CD14-positive monocyte (primary cell): ENCODE measurements at regions not wholly inside any gene's neighbourhood (a gene's known extent, or its start where the extent isn't known, plus 50 kb on each side); places are given as distances from the start of the nearest gene placed in this dataset.

Source experiments
- DNase-seq, 3 donors: peaks; one replicate each; pipeline ENCODE4 v3.0.0-alpha.2; 2011 to 2022
- H2AFZ ChIP-seq: 2 replicates; pipeline ENCODE4 v1.6.0; 2012; ENCODE audit warnings: mild to moderate bottlenecking, low read depth, low read length, inconsistent platforms; ENCODE audit not compliant: insufficient read depth, poor library complexity, severe bottlenecking
- H3K27ac ChIP-seq, 2 donors: 1 replicate in 1 of 2; 2 replicates in 1 of 2; pipeline ENCODE4 v1.5.1; 2012 to 2013; ENCODE audit warnings: low read length in 2 of 2, control low read depth in 1 of 2, inconsistent platforms in 1 of 2, low read depth in 1 of 2, mild to moderate bottlenecking in 1 of 2
- H3K27me3 ChIP-seq, 2 donors: one replicate each; pipeline versions ENCODE4 v1.6.0 to v1.6.1; 2011 to 2013; ENCODE audit warnings: low read length in 2 of 2; ENCODE audit not compliant: control insufficient read depth in 2 of 2, insufficient read depth in 2 of 2
- H3K36me3 ChIP-seq, 2 donors: replicated peaks in 1 of 2; 1 replicate in 1 of 2; 2 replicates in 1 of 2; pipeline versions ENCODE4 v1.5.1 to v1.6.1; 2012 to 2013; ENCODE audit warnings: low read length in 2 of 2, control low read depth in 1 of 2, inconsistent platforms in 1 of 2, mild to moderate bottlenecking in 1 of 2; ENCODE audit not compliant: insufficient read depth in 2 of 2, control insufficient read depth in 1 of 2
- H3K4me1 ChIP-seq, 2 donors: 1 replicate in 1 of 2; 2 replicates in 1 of 2; pipeline versions ENCODE4 v1.5.1 to v1.6.1; 2012 to 2013; ENCODE audit warnings: low read length in 2 of 2, control low read depth in 1 of 2, inconsistent platforms in 1 of 2, mild to moderate bottlenecking in 1 of 2, moderate library complexity in 1 of 2; ENCODE audit not compliant: insufficient read depth in 2 of 2, control insufficient read depth in 1 of 2
- H3K4me2 ChIP-seq: replicated peaks from 2 replicates; pipeline ENCODE3; 2012; ENCODE audit warnings: low read length, moderate library complexity, mild to moderate bottlenecking; ENCODE audit not compliant: poor library complexity, severe bottlenecking; ENCODE audit errors: extremely low read depth
- H3K4me3 ChIP-seq, 3 experiments: fragments of 200-600 bp in 1 of 3; sonication (generic) in 1 of 3; replicated peaks in 1 of 3; 1 replicate in 2 of 3; 2 replicates in 1 of 3; pipeline ENCODE4 v1.5.1; 2011 to 2013; ENCODE audit warnings: low read length in 3 of 3, mild to moderate bottlenecking in 3 of 3, control low read depth in 2 of 3, low read depth in 2 of 3, inconsistent platforms in 1 of 3, moderate library complexity in 1 of 3
- H3K79me2 ChIP-seq: 2 replicates; pipeline ENCODE4 v1.6.0; 2012; ENCODE audit warnings: mild to moderate bottlenecking, control low read depth, inconsistent platforms, low read length, moderate library complexity; ENCODE audit not compliant: insufficient read depth
- H3K9ac ChIP-seq: 2 replicates; pipeline ENCODE4 v1.6.0; 2017; ENCODE audit warnings: low read length, mild to moderate bottlenecking; ENCODE audit not compliant: insufficient read depth, poor library complexity, severe bottlenecking
- H3K9me3 ChIP-seq, 2 donors: replicated peaks in 1 of 2; 1 replicate in 1 of 2; 2 replicates in 1 of 2; pipeline versions ENCODE4 v1.5.1 to v1.6.1; 2012 to 2013; ENCODE audit warnings: low read length in 2 of 2, control low read depth in 1 of 2; ENCODE audit not compliant: control insufficient read depth in 1 of 2, insufficient read depth in 1 of 2
- H4K20me1 ChIP-seq: 2 replicates; pipeline ENCODE4 v1.6.0; 2012; ENCODE audit warnings: mild to moderate bottlenecking, low read length, control low read depth, moderate library complexity; ENCODE audit not compliant: insufficient read depth
- H3K27ac Mint-ChIP-seq, 7 donors: one replicate each; pipeline ENCODE4 v1.8.0; 2020; ENCODE audit warnings: mild to moderate bottlenecking in 7 of 7, mixed read lengths in 7 of 7, moderate library complexity in 6 of 7, inconsistent platforms in 2 of 7
- H3K27me3 Mint-ChIP-seq, 3 donors: one replicate each; pipeline ENCODE4 v1.8.0; 2021 to 2022; ENCODE audit warnings: low read depth in 3 of 3, mild to moderate bottlenecking in 3 of 3, mixed read lengths in 3 of 3, moderate library complexity in 3 of 3, inconsistent platforms in 1 of 3
- H3K36me3 Mint-ChIP-seq, 2 donors: one replicate each; pipeline ENCODE4 v1.8.0; 2020; ENCODE audit warnings: mixed read lengths in 2 of 2, inconsistent platforms in 1 of 2, mild to moderate bottlenecking in 1 of 2
- H3K4me1 Mint-ChIP-seq: one replicate; pipeline ENCODE4 v1.8.0; 2020; ENCODE audit warnings: mild to moderate bottlenecking, mixed read lengths
- H3K4me3 Mint-ChIP-seq, 2 donors: one replicate each; pipeline ENCODE4 v1.8.0; 2020; ENCODE audit warnings: mild to moderate bottlenecking in 2 of 2, mixed read lengths in 2 of 2, moderate library complexity in 1 of 2
- H3K9me3 Mint-ChIP-seq, 7 donors: one replicate each; pipeline ENCODE4 v1.8.0; 2020 to 2022; ENCODE audit warnings: mixed read lengths in 7 of 7, mild to moderate bottlenecking in 6 of 7, moderate library complexity in 6 of 7, inconsistent platforms in 2 of 7
- WGBS: methylation state at CpG from one replicate; pipeline ENCODE4 v1.1.5; 2013; ENCODE audit warnings: missing lambda C conversion rate; ENCODE audit not compliant: insufficient coverage; 5-methylcytosine and 5-hydroxymethylcytosine counted together
- intact Hi-C, 2 donors: fragments of 100-400 bp; cut with micrococcal nuclease; formaldehyde crosslinking; loops; one replicate each; pipeline versions ENCODE4 v1.15.0 to v1.15.1; 2023
- TF ChIP-seq, protein P1 (sequence below): fragments of 200-600 bp; IDR thresholded peaks from one replicate; pipeline ENCODE4 v1.8.0; 2022; ENCODE audit warnings: antibody characterized with exemption, mild to moderate bottlenecking

DNA sequence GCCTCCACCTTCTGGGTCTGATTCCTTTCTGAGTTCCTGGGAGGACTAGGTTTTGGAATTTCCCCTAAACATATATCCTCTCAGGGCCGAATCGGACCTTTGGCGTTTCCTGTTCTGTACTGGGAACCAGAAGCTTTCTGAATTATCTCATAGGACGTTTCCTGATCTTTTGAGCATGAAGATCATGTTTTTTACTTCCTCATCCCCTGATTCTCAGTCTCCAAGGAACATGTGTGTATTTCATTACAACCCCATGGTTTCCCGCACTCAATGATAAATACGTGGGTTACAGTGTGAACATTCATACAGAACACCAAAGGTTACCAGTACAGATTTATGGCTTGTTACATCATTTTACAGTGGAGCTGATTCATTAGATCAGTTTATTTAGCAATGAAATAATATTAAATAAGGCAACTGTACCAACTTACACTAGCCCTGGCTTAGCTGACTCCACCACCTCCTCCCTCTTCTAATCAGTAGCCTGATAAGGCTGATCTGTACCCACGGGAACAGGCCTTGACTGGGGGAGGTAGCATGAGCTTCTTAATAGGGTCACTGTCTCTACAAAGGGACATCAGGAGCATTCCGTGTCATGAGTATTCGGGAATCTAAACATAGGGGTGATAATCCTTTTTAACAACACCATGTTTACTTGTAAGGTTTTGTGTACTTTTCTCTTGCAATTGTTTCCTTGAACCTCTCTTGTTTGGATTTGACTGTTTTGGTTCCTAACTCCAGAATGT lies 57.8 kb upstream of the ERRFI1 start:
- H3K27me3 Mint-ChIP-seq: peaks cover 10 to 20% (median 19%) of the 10 kb centered on the region in 3 donors
- Histone ChIP-seq H3K9me3 (no peaks in the 10 kb centered on the region), H3K9ac (no peak overlapping the region), H3K79me2 (no peaks in the 10 kb centered on the region), H4K20me1 (no peaks in the 10 kb centered on the region), H3K4me1 (peaks cover 0 to 3% of the 10 kb centered on the region in 2 donors), H3K27ac (no peak overlapping the region), H2AFZ (no peak overlapping the region), H3K4me3 (no peak overlapping the region), H3K27me3 (no peaks in the 10 kb centered on the region), H3K36me3 (no peaks in the 10 kb centered on the region), H3K4me2 (no peak overlapping the region)
- H3K4me3 Mint-ChIP-seq: no peak overlapping the region
- H3K27ac Mint-ChIP-seq: no peak overlapping the region
- intact Hi-C loops: no loop called here
- H3K9me3 Mint-ChIP-seq: peaks cover 0 to 2% (median 0%) of the 10 kb centered on the region in 7 donors
- 11% methylated on average over 3 of the region's 9 CpGs for WGBS
- TF ChIP-seq, protein P1, sequence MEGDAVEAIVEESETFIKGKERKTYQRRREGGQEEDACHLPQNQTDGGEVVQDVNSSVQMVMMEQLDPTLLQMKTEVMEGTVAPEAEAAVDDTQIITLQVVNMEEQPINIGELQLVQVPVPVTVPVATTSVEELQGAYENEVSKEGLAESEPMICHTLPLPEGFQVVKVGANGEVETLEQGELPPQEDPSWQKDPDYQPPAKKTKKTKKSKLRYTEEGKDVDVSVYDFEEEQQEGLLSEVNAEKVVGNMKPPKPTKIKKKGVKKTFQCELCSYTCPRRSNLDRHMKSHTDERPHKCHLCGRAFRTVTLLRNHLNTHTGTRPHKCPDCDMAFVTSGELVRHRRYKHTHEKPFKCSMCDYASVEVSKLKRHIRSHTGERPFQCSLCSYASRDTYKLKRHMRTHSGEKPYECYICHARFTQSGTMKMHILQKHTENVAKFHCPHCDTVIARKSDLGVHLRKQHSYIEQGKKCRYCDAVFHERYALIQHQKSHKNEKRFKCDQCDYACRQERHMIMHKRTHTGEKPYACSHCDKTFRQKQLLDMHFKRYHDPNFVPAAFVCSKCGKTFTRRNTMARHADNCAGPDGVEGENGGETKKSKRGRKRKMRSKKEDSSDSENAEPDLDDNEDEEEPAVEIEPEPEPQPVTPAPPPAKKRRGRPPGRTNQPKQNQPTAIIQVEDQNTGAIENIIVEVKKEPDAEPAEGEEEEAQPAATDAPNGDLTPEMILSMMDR: no peak
- peaks cover 6% of the 10 kb centered on the region for H3K4me1 Mint-ChIP-seq
- DNase-seq: peak; percentile 11 to 38 (median 19)
- no peaks in the 10 kb centered on the region for H3K36me3 Mint-ChIP-seq

DNA sequence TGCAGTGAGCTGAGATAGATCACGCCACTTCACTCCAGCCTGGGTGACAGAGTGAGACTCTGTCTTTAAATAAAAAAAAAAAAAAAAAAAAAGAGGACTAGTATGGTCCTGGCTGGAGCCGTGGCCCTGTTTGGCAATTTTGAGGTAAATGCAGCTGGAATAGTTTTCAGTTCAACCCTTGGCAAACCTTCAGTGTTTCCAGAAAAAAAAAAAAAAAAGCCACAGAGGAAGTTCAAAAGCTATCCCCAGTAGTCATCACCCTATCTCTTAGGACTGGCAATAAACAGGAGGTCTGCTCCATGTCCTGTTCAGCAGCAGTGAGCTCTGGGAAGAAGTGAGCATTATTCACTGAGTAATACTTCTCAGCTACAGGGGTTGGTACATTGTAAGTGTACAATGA lies 56.8 kb upstream of the ERRFI1 start:
- no peaks in the 10 kb centered on the region for H3K9me3 ChIP-seq
- no CpG with 5 or more reads among the region's 2 CpGs for WGBS

More for the DNA sequence above, 56.8 kb upstream of the ERRFI1 start:
- intact Hi-C loops: no loop called here
- no peaks in the 10 kb centered on the region for H3K36me3 ChIP-seq
- peaks cover 8 to 16% (median 15%) of the 10 kb centered on the region in 3 donors for H3K27me3 Mint-ChIP-seq
- H3K9me3 Mint-ChIP-seq: peaks cover 0 to 2% (median 0%) of the 10 kb centered on the region in 7 donors
- no peak overlapping the region for H3K4me3 ChIP-seq
- H3K4me3 Mint-ChIP-seq: no peak overlapping the region
- H3K4me2 ChIP-seq: no peak overlapping the region
- no peak for DNase-seq
- peaks cover 0 to 3% of the 10 kb centered on the region in 2 donors for H3K4me1 ChIP-seq
- no peaks in the 10 kb centered on the region for H3K36me3 Mint-ChIP-seq
- H3K9ac ChIP-seq: no peak overlapping the region
- TF ChIP-seq, protein P1: no peak
- H3K79me2 ChIP-seq: no peaks in the 10 kb centered on the region
- H3K27ac Mint-ChIP-seq: no peak overlapping the region
- H3K27me3 ChIP-seq: no peaks in the 10 kb centered on the region
- H3K27ac ChIP-seq: no peak overlapping the region
- H4K20me1 ChIP-seq: no peaks in the 10 kb centered on the region
- peaks cover 6% of the 10 kb centered on the region for H3K4me1 Mint-ChIP-seq
- no peak overlapping the region for H2AFZ ChIP-seq
